Endothelial cell (in vitro differentiated cells): ENCODE measurements at regions not wholly inside any gene's neighbourhood (a gene's known extent, or its start where the extent isn't known, plus 50 kb on each side); places are given as distances from the start of the nearest gene placed in this dataset.

Experiments used
- DNase-seq: peaks from one replicate; pipeline ENCODE4 v3.0.0; 2021; ENCODE audit warnings: low spot score
- H3K27ac Mint-ChIP-seq: one replicate; pipeline ENCODE4 v1.8.0; 2021; ENCODE audit warnings: mixed read lengths, inconsistent platforms; ENCODE audit not compliant: unreplicated experiment
- H3K27me3 Mint-ChIP-seq: one replicate; pipeline ENCODE4 v1.8.0; 2021; ENCODE audit warnings: mild to moderate bottlenecking, moderate library complexity, mixed read lengths, inconsistent platforms; ENCODE audit not compliant: unreplicated experiment
- H3K36me3 Mint-ChIP-seq: one replicate; pipeline ENCODE4 v1.8.0; 2021; ENCODE audit warnings: mild to moderate bottlenecking, low read depth, mixed read lengths, inconsistent platforms; ENCODE audit not compliant: unreplicated experiment
- H3K4me1 Mint-ChIP-seq: one replicate; pipeline ENCODE4 v1.8.0; 2021; ENCODE audit warnings: mild to moderate bottlenecking, mixed read lengths, inconsistent platforms; ENCODE audit not compliant: unreplicated experiment
- H3K4me3 Mint-ChIP-seq: one replicate; pipeline ENCODE4 v1.8.0; 2021; ENCODE audit warnings: mild to moderate bottlenecking, mixed read lengths, inconsistent platforms; ENCODE audit not compliant: unreplicated experiment
- H3K9me3 Mint-ChIP-seq: one replicate; pipeline ENCODE4 v1.8.0; 2021; ENCODE audit warnings: mixed read lengths, inconsistent platforms; ENCODE audit not compliant: unreplicated experiment
- CTCF ChIP-seq: fragments of 200-600 bp; sonication (generic); IDR thresholded peaks from one replicate; pipeline ENCODE4 v1.5.0; 2021; ENCODE audit warnings: antibody characterized with exemption; ENCODE audit not compliant: unreplicated experiment

GRCh38 chr6:167400482-167401138 is 75.7 kb downstream of the TTLL2 start:
- Mint-ChIP-seq H3K4me3 (no peak overlapping the region), H3K9me3 (no peaks in the 10 kb centered on the region), H3K36me3 (peaks cover under 1% of the 10 kb centered on the region), H3K27ac (no peak overlapping the region), H3K27me3 (peaks cover 4% of the 10 kb centered on the region), H3K4me1 (peaks cover 4% of the 10 kb centered on the region)
- no peak for TF ChIP-seq CTCF
- peak; percentile 2 for DNase-seq

DNA sequence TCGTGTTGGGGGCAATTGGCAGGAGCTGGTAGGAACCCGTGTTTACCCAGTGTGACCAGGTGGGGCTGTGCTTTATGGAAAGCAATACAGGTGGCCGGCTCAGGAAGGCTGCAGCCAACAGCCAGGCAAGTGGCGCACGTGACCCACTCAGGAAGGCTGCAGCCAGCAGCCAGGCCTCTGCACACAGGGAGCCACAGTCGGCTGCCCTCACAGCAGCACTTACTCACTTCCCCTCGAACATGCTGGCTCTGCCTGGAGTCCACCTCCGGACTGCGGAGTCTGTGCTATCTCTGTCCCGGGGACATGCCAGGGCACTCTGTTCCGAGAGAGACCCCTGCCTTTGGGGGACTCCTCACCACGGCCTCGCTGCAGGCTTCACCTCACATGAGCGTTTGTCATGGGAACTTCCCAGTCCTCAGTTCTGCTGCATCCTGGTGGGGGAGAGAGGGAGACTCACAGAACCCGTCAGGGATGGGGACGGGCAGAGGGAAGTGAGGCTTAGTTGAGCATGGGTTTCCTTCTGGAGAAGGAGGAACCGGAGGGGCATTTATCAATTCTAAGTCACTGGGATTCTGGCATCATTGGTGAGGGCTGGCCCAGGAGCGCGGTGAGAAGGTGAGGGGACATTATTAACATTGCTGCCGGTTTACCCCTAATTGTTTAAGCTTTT is 76.8 kb downstream of the TTLL2 start:
- H3K9me3 Mint-ChIP-seq = no peaks in the 10 kb centered on the region
- peak; percentile 11 for DNase-seq
- no peak overlapping the region for H3K4me3 Mint-ChIP-seq
- no peak for TF ChIP-seq CTCF
- peaks cover 4% of the 10 kb centered on the region for H3K4me1 Mint-ChIP-seq
- H3K27ac Mint-ChIP-seq = no peak overlapping the region
- H3K36me3 Mint-ChIP-seq = peaks cover 5% of the 10 kb centered on the region
- peaks cover 4% of the 10 kb centered on the region for H3K27me3 Mint-ChIP-seq

- Mint-ChIP-seq H3K36me3 (peaks cover 5% of the 10 kb centered on the region), H3K9me3 (no peaks in the 10 kb centered on the region), H3K27me3 (peaks cover 7% of the 10 kb centered on the region), H3K27ac (no peak overlapping the region), H3K4me1 (peaks cover 4% of the 10 kb centered on the region), H3K4me3 (no peak overlapping the region)
- TF ChIP-seq CTCF = no peak
- DNase-seq = peak; percentile 2
Measured at GRCh38 chr6:167402195-167402686, 77.4 kb downstream of the TTLL2 start.

DNA sequence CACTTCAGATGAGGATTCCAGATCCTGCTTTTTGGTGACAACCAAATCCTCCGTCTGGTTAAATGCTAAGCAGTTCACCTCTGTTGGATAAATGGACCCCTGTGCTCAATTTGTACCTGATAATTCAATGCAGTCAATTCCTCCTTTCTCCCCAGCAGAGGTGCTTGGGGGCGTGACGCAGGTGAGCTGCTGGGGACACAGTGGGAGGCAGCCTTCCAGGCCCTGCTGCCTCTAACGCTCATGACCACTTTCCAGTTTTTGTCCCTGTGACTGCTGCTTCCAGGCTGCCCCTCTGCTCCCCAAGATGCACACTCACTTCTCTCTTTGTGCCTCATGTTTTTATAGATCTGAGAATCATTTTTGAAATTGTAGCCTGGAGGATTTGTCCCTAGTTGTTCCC is 78.5 kb downstream of the TTLL2 start:
- no peak for DNase-seq
- H3K27me3 Mint-ChIP-seq = peaks cover 10% of the 10 kb centered on the region
- no peaks in the 10 kb centered on the region for H3K9me3 Mint-ChIP-seq
- H3K36me3 Mint-ChIP-seq = peaks cover 5% of the 10 kb centered on the region
- TF ChIP-seq CTCF = no peak
- peaks cover 4% of the 10 kb centered on the region for H3K4me1 Mint-ChIP-seq
- H3K27ac Mint-ChIP-seq = no peak overlapping the region
- H3K4me3 Mint-ChIP-seq = no peak overlapping the region
